Stimulated activated CD4-positive, alpha-beta T cell treated with anti-CD3 and anti-CD28 coated beads, TNF-alpha, amount 100 ng/mL, for 24 hours (primary cell): ENCODE measurements at regions not wholly inside any gene's neighbourhood (a gene's known extent, or its start where the extent isn't known, plus 50 kb on each side); places are given as distances from the start of the nearest gene placed in this dataset.
"Not testable (repeated sequence)": the region's sequence is repeated elsewhere in the genome, so short reads cannot be mapped to it uniquely, and the experiment has no call there.

Experiments
- DNase-seq, 3 experiments: peaks; one replicate each; pipeline ENCODE4 v3.0.0-alpha.2; 2020; ENCODE audit warnings: low read depth in 3 of 3

DNA sequence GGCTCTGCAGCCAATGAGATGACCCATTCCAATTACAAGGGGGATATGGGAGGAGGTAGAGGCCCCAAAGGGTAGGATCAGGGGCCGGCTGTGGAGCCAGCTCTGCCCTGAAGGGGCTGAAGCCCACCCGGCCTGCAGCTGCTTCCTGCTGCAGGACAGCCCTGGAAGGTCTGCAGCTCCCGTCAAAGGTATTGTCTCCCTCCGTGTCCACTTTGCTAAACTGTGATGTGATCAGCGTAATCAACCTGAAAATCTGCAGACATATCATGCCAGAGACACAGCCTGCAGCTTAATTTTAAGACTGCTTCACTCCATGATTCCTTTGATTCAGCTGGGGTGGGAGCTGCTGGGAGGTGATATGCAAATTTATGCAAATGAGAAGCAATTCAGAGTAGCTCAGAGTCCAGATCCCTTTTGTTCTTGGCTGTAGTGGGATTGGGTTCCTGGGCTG, 90.7 kb downstream of the GADD45G start:
- no peak for DNase-seq

- not testable (repeated sequence) for DNase-seq
Measured at GRCh38 chr9:89695979-89696378, 91.2 kb downstream of the GADD45G start.

GRCh38 chr9:89696780-89697179, 92.0 kb downstream of the GADD45G start:
- DNase-seq, result no peak

GRCh38 chr9:89697553-89697952, 92.7 kb downstream of the GADD45G start:
- no peak for DNase-seq

GRCh38 chr9:89698411-89699005, 93.7 kb downstream of the GADD45G start:
- no peak for DNase-seq

- DNase-seq, result no peak
Measured at GRCh38 chr9:89699646-89700045, 94.8 kb downstream of the GADD45G start.

DNA sequence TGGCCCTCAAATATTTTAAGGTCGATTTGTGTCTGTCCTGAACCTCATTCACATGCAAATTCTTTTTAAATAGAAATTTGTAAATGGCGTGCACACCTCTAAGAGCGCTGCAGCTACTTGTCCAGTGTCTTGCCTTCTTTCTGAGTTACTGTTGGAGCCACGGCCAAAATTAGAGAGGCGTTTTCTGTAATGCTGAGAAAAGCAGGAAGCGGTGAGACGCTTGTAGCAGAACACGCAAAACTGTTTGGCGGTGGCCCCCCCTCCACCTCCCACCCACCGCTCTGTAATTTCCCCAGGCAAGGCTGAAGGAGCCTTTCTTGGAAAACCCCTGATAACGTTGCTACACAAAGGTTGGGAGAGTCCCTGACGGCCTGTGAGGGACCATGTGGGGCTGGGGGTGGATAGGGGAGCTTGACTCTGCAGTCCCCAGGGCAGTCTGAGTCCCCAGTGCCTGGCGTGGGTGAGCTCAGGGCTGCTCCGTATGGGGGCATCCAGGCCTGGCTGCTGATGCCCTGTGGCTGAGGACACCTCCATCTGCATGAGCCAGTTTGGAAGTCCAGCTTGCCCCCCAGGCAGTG, 96.5 kb downstream of the GADD45G start:
- peak; percentile 60 to 75 (median 71) for DNase-seq

GRCh38 chr9:89702401-89702800, 97.6 kb downstream of the GADD45G start:
- DNase-seq, result no peak

DNA sequence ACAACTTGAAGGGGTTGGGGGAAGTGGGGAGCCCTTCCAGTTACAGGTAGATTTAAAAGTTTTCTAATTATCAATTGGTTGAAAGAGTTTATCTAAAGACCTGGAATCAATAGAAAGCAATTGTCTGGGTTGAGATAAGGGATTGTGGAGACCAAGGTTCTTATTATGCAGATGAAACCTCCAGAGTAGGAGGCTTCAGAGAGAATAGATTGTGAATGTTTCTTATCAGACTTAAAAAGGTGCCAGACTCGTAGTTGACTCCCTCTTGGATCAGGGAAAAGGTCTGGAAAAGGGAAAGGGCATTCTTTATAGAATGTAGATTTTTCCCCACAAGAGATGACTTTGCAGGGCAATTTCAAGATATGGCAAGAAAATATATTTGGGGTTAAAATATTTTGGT, 100.8 kb downstream of the GADD45G start:
- no peak for DNase-seq

DNA sequence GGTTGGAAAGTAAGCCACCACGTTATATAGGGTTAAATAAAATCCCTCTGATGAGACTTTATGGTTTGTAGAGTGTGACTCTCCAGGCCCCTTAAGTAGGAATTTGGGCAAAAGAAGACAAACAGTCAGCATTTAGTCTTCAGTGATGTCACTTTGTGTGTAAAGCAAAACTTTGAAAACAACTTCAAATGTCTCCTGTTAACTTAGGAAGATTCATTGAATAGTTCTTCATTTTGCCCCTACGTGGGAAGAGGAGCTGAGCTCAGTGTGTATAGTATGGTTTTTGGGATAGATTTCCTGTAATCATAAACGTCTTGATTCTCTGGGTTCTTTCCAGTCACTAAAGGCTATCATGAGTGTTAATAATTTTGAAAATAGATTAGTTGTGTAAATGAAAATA, 101.3 kb downstream of the GADD45G start:
- no peak for DNase-seq

DNA sequence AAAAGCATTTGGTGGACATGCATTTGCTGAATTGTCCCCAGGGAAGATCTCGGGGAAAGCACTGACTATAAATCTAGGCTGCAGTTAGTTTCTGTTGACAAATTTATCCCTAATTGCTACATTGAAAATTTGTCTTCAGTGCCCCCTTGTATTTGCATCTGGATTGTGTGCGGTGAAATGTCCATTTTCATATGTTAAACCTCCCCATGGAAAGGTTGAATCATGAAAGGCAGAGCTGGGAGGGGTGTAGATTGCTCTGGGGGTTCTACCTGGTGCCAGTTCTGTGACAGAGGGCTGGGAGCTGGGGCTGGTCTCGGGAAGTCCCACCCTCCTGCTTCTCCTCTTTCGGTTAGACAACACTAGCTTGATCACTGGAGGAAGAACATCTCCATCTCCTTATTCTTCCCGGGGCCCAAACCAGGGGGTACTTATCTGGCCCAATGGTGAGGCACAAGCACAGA, 101.9 kb downstream of the GADD45G start:
- DNase-seq, result no peak

GRCh38 chr9:89710697-89711096, 105.9 kb downstream of the GADD45G start:
- DNase-seq, result no peak

GRCh38 chr9:89711866-89712265, 107.1 kb downstream of the GADD45G start:
- no peak for DNase-seq

- DNase-seq, result no peak
Measured at GRCh38 chr9:89712283-89712682, 107.5 kb downstream of the GADD45G start.

DNA sequence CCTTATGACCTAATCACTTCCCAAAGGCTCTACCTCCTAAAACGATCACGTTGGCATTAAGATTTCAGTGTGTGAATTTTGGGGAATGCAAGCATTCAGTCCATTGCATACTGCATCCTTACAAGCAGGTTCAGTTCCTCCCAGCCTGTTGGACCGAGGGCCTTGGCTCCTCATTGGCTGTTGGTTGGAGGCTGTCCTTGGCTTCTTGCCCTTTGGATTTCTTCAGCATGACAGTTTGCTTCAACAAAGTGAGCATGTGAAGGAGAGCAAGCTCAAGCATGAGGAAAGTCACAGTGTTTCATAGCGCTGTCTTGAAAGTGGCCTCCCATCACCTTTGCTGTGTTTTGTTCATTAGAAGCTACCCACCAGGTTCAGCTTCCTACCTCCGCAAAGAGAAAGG, 109.5 kb downstream of the GADD45G start:
- no peak for DNase-seq

DNA sequence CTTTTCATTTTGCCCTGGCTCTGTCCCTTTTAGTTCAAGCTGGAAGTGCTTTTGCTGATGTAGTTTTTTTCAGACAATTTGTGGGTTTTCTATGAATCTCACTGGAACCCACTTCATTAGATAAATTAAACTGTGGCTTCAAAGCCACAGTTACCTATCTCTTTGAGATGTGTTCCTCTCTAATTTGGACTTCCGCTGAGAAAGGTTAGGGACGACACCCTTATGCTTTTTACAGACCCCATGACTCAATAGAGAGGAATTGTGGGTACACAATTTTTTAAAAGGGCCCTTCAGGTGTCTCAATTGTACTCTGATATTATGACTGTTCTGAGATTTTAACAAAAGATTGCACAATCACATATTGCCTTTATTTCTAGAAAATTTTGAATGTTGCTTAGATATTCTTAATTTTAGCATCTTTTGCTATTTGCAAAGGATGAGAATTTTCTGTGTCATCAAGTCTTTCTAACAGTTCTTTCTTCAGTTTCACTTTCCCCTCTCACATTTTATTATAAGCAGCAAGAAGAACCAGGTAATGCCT, 110.6 kb downstream of the GADD45G start:
- no peak for DNase-seq

DNA sequence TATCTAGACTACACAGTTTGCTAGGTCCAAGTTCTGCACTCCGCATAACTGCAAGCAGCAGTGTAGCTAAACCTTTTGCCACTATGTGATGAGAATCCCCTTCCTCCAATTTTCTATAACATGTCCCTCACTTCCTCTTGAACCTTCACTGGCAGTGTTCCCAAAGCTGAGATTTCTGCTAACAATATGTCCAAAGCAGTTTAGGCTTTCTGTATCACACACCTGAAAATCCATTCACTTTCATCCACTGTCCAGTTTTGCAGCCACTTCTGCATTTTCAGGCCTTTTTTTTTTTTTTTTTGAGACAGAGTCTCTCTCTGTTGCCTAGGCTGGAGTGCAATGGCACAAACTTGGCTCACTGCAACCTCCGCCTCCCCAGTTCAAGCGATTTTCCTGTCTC, 111.1 kb downstream of the GADD45G start:
- no peak for DNase-seq

- DNase-seq, result no peak
Measured at GRCh38 chr9:89716559-89716958, 111.7 kb downstream of the GADD45G start.

GRCh38 chr9:89718176-89718575, 113.4 kb downstream of the GADD45G start:
- DNase-seq, result no peak

- DNase-seq, result no peak
Measured at GRCh38 chr9:89718651-89719050, 113.8 kb downstream of the GADD45G start.

DNA sequence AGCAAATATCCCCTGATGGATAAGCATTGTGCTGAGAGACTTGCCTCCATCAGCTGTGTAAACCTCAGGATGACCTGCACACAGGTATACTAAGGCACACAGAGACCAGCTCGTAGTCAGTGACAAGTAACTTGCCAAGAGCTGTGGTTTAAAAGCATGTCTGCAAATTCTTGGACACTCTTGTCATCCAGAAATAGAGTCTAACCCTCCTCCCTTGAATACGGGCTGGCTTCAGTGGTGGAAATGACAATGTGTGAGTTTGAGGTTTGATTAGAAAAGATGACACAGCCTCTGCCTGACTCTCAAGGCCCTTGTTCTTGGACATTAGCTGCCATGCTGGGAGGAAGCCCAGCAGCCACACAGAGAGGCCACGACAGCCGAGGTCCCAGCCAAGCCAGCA, 114.4 kb downstream of the GADD45G start:
- no peak for DNase-seq

DNA sequence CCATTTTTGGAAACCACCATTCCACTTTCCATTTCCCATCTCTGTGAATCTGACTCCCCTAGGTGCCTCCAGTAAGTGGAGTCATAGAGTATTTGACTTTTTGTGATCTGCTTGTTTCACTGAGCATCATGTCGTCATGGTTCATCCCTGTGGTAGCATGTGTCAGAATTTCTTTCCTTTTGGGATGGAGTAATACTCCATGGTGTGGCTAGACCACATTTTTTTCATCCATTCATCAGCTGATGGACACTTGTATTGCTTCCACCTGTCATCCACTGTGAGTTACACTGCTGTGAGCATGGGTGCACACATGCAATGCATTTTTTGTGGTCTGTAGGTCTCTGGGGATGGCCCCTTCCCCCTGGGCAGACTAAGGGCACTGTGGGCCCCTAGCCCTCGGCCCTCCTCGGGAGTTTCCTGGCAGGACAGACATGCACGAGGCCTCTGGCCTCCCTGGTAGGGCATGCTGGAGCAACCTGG, 115.9 kb downstream of the GADD45G start:
- DNase-seq, result no peak

DNA sequence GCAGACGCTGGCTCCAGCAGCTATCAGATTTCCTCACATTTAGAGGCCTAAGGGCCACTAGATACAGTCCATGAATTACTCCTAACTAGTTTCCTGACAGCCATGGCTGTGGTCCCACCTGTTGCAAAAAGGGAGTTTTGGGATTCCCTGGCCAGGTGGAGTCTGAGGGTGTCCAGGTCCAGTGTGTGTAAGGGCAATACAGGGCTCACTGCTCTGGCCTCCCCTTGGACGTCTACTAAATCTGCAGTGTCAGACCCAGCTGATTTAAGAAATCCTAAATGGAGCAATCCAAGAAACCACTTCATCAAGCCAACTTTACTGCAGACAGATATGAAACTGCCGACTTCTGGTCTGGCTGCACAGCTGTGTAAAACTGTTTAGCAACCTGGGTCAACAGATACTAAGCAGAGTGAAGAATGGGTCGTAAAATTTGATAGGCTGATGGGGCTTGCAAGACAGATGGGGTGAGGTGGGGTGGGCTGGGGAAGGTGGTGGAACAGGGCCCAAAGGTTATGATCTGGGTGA, 116.4 kb downstream of the GADD45G start:
- no peak for DNase-seq
